ENCODE measurements at regions not wholly inside any gene's neighbourhood (a gene's known extent, or its start where the extent isn't known, plus 50 kb on each side); places are given as distances from the start of the nearest gene placed in this dataset.

GRCh38 chr19:28972058-28972852 is 240.7 kb downstream of the UQCRFS1 start:
- TF ChIP-seq CTCF (IDR thresholded peaks at IDR 0.05) (no peak), POLR2AphosphoS5 (IDR thresholded peaks at IDR 0.05) (no peak)

Data from sigmoid colon (tissue), 4 donors.